Left ventricle myocardium inferior (tissue), 1 donor: ENCODE measurements at regions not wholly inside any gene's neighbourhood (a gene's known extent, or its start where the extent isn't known, plus 50 kb on each side); places are given as distances from the start of the nearest gene placed in this dataset.

Source experiments
- DNase-seq: peaks from one replicate; pipeline ENCODE4 v3.0.0-alpha.2; 2020
- H3K27ac ChIP-seq: fragments of 200-600 bp; replicated peaks from 2 replicates; pipeline ENCODE4 v1.8.0; 2021
- H3K27me3 ChIP-seq: fragments of 200-600 bp; 2 replicates; pipeline ENCODE4 v1.8.0; 2021; ENCODE audit warnings: low read depth
- H3K36me3 ChIP-seq: fragments of 200-600 bp; 2 replicates; pipeline ENCODE4 v1.8.0; 2021
- H3K4me1 ChIP-seq: fragments of 200-600 bp; 2 replicates; pipeline ENCODE4 v1.8.0; 2021
- H3K4me3 ChIP-seq: fragments of 200-600 bp; 2 replicates; pipeline ENCODE4 v1.8.0; 2021; ENCODE audit warnings: mild to moderate bottlenecking, moderate library complexity
- H3K9me3 ChIP-seq: fragments of 200-600 bp; replicated peaks from 2 replicates; pipeline ENCODE4 v1.8.0; 2021
- CTCF ChIP-seq: fragments of 200-600 bp; IDR thresholded peaks from 2 replicates; pipeline ENCODE4 v1.8.0; 2021; ENCODE audit warnings: antibody characterized with exemption, mild to moderate bottlenecking, borderline replicate concordance
- intact Hi-C: fragments of 100-400 bp; cut with micrococcal nuclease; formaldehyde crosslinking; loops from one replicate; pipeline ENCODE4 v1.11.0; 2022
- donor health status: DM: no; HTN: yes; CAD: no; lungs with severe emphysema.

GRCh38 chr14:42322531-42323284 is 716.0 kb downstream of the LRFN5 start:
- H3K4me3 ChIP-seq: no peak overlapping the region
- no peaks in the 10 kb centered on the region for H3K36me3 ChIP-seq
- intact Hi-C loops: no loop called here
- TF ChIP-seq CTCF: no peak
- no peaks in the 10 kb centered on the region for H3K9me3 ChIP-seq
- DNase-seq: no peak
- H3K4me1 ChIP-seq: no peaks in the 10 kb centered on the region
- no peaks in the 10 kb centered on the region for H3K27me3 ChIP-seq
- H3K27ac ChIP-seq: no peak overlapping the region

GRCh38 chr14:42319996-42320395 is 713.3 kb downstream of the LRFN5 start:
- Histone ChIP-seq H3K4me3 (no peak overlapping the region), H3K9me3 (no peaks in the 10 kb centered on the region), H3K27me3 (no peaks in the 10 kb centered on the region), H3K27ac (no peak overlapping the region), H3K36me3 (no peaks in the 10 kb centered on the region), H3K4me1 (no peaks in the 10 kb centered on the region)
- no peak for DNase-seq
- intact Hi-C loops: no loop called here
- TF ChIP-seq CTCF: no peak

GRCh38 chr14:42316693-42317092 is 710.0 kb downstream of the LRFN5 start:
- DNase-seq: no peak
- TF ChIP-seq CTCF: no peak
- H3K9me3 ChIP-seq: peaks cover 9% of the 10 kb centered on the region
- intact Hi-C loops: no loop called here
- H3K36me3 ChIP-seq: no peaks in the 10 kb centered on the region
- H3K27ac ChIP-seq: no peak overlapping the region
- no peaks in the 10 kb centered on the region for H3K4me1 ChIP-seq
- H3K4me3 ChIP-seq: no peak overlapping the region
- no peaks in the 10 kb centered on the region for H3K27me3 ChIP-seq

GRCh38 chr14:42311876-42312275 is 705.2 kb downstream of the LRFN5 start:
- Histone ChIP-seq H3K27me3 (no peaks in the 10 kb centered on the region), H3K9me3 (peaks cover 35% of the 10 kb centered on the region), H3K27ac (no peak overlapping the region), H3K4me3 (no peak overlapping the region), H3K36me3 (no peaks in the 10 kb centered on the region), H3K4me1 (no peaks in the 10 kb centered on the region)
- intact Hi-C loops: no loop called here
- no peak for DNase-seq
- TF ChIP-seq CTCF: no peak

- TF ChIP-seq CTCF: no peak
- no peaks in the 10 kb centered on the region for H3K36me3 ChIP-seq
- H3K4me1 ChIP-seq: no peaks in the 10 kb centered on the region
- no peaks in the 10 kb centered on the region for H3K27me3 ChIP-seq
- intact Hi-C loops: no loop called here
- H3K9me3 ChIP-seq: peaks cover 40% of the 10 kb centered on the region
- H3K27ac ChIP-seq: no peak overlapping the region
- H3K4me3 ChIP-seq: no peak overlapping the region
- DNase-seq: no peak
Measured at GRCh38 chr14:42307239-42307825, 700.7 kb downstream of the LRFN5 start.
